ENCODE measurements at regions not wholly inside any gene's neighbourhood (a gene's known extent, or its start where the extent isn't known, plus 50 kb on each side); places are given as distances from the start of the nearest gene placed in this dataset.

- no peak for TF ChIP-seq CTCF (IDR thresholded peaks at IDR 0.05)
- no peak for TF ChIP-seq POLR2A (IDR thresholded peaks at IDR 0.05)
- no peak for TF ChIP-seq POLR2AphosphoS5 (IDR thresholded peaks at IDR 0.05)
- no peak for TF ChIP-seq EP300 (IDR thresholded peaks at IDR 0.05)
Measured at GRCh38 chr4:10811991-10812390, 127.4 kb upstream of the CLNK start.

All from upper lobe of left lung (tissue), 4 donors.